Neural progenitor cell (in vitro differentiated cells): ENCODE measurements at regions not wholly inside any gene's neighbourhood (a gene's known extent, or its start where the extent isn't known, plus 50 kb on each side); places are given as distances from the start of the nearest gene placed in this dataset.

Source experiments
- DNase-seq: peaks from one replicate; pipeline ENCODE4 v3.0.0-alpha.2; 2016; ENCODE audit warnings: low spot score
- H2AFZ ChIP-seq: fragments of 200-600 bp; sonication (generic); replicated peaks from 2 replicates; pipeline ENCODE4 v1.6.1; 2016; ENCODE audit warnings: antibody characterized with exemption
- H3F3A ChIP-seq: fragments of 200-600 bp; sonication (generic); 2 replicates; pipeline ENCODE4 v1.6.1; 2016; ENCODE audit warnings: antibody characterized with exemption, low read depth
- H3K27ac ChIP-seq: fragments of 200-600 bp; sonication (generic); 2 replicates; pipeline ENCODE4 v1.5.1; 2016; ENCODE audit warnings: mild to moderate bottlenecking
- H3K27me3 ChIP-seq: fragments of 200-600 bp; sonication (generic); 2 replicates; pipeline ENCODE4 v1.6.1; 2016; ENCODE audit warnings: mild to moderate bottlenecking, moderate library complexity
- H3K36me3 ChIP-seq: fragments of 200-600 bp; sonication (generic); 2 replicates; pipeline ENCODE4 v1.5.1; 2016
- H3K4me1 ChIP-seq: fragments of 200-600 bp; sonication (generic); 2 replicates; pipeline ENCODE4 v1.6.1; 2016; ENCODE audit warnings: mixed run types
- H3K4me2 ChIP-seq: fragments of 200-600 bp; sonication (generic); 2 replicates; pipeline ENCODE4 v1.6.1; 2016
- H3K4me3 ChIP-seq: fragments of 200-600 bp; sonication (generic); 2 replicates; pipeline ENCODE4 v1.5.1; 2016
- H3K79me2 ChIP-seq: fragments of 200-600 bp; sonication (generic); 2 replicates; pipeline ENCODE4 v1.6.1; 2016; ENCODE audit warnings: low read depth
- H3K9ac ChIP-seq: fragments of 200-600 bp; sonication (generic); 2 replicates; pipeline ENCODE4 v1.6.1; 2016
- H3K9me3 ChIP-seq: fragments of 200-600 bp; sonication (generic); 2 replicates; pipeline ENCODE4 v1.5.1; 2016; ENCODE audit warnings: low read depth
- H4K20me1 ChIP-seq: fragments of 200-600 bp; sonication (generic); 2 replicates; pipeline ENCODE4 v1.6.1; 2016; ENCODE audit warnings: low read depth
- H3K27ac Mint-ChIP-seq: 3 replicates; pipeline ENCODE4 v1.8.0; 2021; ENCODE audit warnings: mixed read lengths
- H3K27me3 Mint-ChIP-seq: 2 replicates; pipeline ENCODE4 v1.8.0; 2022; ENCODE audit warnings: low read depth, mild to moderate bottlenecking, inconsistent platforms, moderate library complexity, mixed read lengths; ENCODE audit not compliant: insufficient read depth
- H3K36me3 Mint-ChIP-seq: 3 replicates; pipeline ENCODE4 v1.8.0; 2021; ENCODE audit warnings: mixed read lengths
- H3K4me1 Mint-ChIP-seq: 3 replicates; pipeline ENCODE4 v1.8.0; 2021; ENCODE audit warnings: mixed read lengths
- H3K4me3 Mint-ChIP-seq: 3 replicates; pipeline ENCODE4 v1.8.0; 2021; ENCODE audit warnings: mild to moderate bottlenecking, moderate library complexity, mixed read lengths
- H3K9me3 Mint-ChIP-seq: 3 replicates; pipeline ENCODE4 v1.8.0; 2020; ENCODE audit warnings: mixed read lengths
- EZH2 ChIP-seq: fragments of 200-600 bp; sonication (generic); IDR thresholded peaks from 2 replicates; pipeline ENCODE4 v1.6.1; 2017; ENCODE audit warnings: antibody characterized with exemption, mild to moderate bottlenecking, moderate library complexity
- EZH2phosphoT487 ChIP-seq: fragments of 200-600 bp; sonication (generic); IDR thresholded peaks from 2 replicates; pipeline ENCODE4 v1.6.1; 2017; ENCODE audit warnings: antibody characterized with exemption
- TF ChIP-seq, protein P1 (sequence below): fragments of 200-600 bp; sonication (generic); IDR thresholded peaks from 2 replicates; pipeline ENCODE4 v1.5.1; 2017; ENCODE audit warnings: antibody characterized with exemption, mild to moderate bottlenecking

DNA sequence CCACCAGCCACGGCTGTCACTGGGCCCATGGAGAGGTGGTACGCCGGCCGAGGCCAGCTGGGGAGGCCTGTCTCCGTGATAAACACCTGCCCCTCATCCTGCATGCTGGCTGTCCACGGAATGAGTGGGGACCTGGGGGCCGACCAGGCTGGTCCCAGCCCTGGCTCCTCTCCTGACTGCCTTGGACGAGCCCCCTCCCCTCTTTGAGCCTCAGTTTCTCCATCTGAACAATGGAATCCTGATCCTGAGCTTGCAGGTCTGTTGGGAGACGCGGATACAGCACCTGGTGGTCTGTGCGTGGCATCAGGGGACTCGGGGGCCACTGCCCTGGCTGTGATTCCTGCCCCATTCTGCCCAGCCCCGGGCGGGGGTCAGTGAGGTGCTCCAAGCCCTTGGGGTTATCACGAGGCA, 109.9 kb downstream of the MICALL2 start:
- Histone ChIP-seq H3K4me1 (peaks cover 5% of the 10 kb centered on the region), H3K9ac (no peak overlapping the region), H3K36me3 (no peaks in the 10 kb centered on the region), H2AFZ (no peak overlapping the region), H4K20me1 (no peaks in the 10 kb centered on the region), H3K27ac (no peak overlapping the region), H3K79me2 (no peaks in the 10 kb centered on the region), H3F3A (no peaks in the 10 kb centered on the region), H3K4me3 (no peak overlapping the region), H3K27me3 (no peaks in the 10 kb centered on the region), H3K9me3 (no peaks in the 10 kb centered on the region), H3K4me2 (no peak overlapping the region)
- no peak overlapping the region for H3K27ac Mint-ChIP-seq
- no peak overlapping the region for H3K4me3 Mint-ChIP-seq
- TF ChIP-seq EZH2phosphoT487 (no peak), EZH2 (no peak)
- TF ChIP-seq, protein P1, sequence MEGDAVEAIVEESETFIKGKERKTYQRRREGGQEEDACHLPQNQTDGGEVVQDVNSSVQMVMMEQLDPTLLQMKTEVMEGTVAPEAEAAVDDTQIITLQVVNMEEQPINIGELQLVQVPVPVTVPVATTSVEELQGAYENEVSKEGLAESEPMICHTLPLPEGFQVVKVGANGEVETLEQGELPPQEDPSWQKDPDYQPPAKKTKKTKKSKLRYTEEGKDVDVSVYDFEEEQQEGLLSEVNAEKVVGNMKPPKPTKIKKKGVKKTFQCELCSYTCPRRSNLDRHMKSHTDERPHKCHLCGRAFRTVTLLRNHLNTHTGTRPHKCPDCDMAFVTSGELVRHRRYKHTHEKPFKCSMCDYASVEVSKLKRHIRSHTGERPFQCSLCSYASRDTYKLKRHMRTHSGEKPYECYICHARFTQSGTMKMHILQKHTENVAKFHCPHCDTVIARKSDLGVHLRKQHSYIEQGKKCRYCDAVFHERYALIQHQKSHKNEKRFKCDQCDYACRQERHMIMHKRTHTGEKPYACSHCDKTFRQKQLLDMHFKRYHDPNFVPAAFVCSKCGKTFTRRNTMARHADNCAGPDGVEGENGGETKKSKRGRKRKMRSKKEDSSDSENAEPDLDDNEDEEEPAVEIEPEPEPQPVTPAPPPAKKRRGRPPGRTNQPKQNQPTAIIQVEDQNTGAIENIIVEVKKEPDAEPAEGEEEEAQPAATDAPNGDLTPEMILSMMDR: no peak
- H3K4me1 Mint-ChIP-seq: peaks cover 7% of the 10 kb centered on the region
- H3K36me3 Mint-ChIP-seq: no peaks in the 10 kb centered on the region
- no peaks in the 10 kb centered on the region for H3K27me3 Mint-ChIP-seq
- no peaks in the 10 kb centered on the region for H3K9me3 Mint-ChIP-seq
- DNase-seq: no peak

DNA sequence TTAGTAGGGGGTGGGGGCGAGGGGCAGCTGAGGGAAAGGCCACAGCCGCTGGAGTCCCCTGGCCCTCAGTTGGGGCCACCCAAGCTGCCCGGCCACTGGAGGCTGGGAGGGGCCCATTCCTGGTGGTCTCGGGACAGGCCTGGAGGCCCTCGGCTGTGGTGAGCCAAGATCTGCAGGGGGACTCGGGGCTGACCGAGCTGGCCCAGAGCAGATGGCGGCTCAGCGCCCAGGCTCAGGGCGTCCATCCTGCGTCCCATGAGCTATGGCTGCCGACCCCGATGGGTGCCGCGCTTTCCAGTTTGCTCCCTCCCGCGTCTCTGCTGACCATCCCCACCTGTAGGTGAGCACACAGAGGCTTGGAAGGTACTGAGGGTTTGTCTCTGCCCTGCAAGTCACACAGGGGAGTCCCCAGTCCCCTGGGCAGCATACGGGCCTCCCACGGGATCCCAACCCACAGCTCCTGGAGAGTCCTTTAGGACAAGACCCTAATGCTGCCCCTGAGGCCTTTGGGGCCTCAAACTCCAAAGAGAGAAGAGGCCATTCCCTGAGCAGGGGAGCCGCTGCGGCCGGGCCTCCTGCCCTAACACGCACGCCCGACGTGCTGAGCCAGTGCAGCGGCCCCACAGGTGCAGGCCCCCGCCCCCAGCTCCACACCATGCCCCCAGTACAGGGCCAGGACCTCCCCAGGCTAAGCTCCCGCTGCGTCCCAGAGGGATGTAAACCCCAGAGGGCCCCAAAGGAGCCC, 107.2 kb downstream of the MICALL2 start:
- Histone ChIP-seq H3K9ac (no peak overlapping the region), H2AFZ (no peak overlapping the region), H3K27ac (no peak overlapping the region), H3K4me1 (peaks cover 5% of the 10 kb centered on the region), H3K27me3 (no peaks in the 10 kb centered on the region), H3F3A (no peaks in the 10 kb centered on the region), H3K4me2 (no peak overlapping the region), H4K20me1 (no peaks in the 10 kb centered on the region), H3K9me3 (no peaks in the 10 kb centered on the region), H3K4me3 (no peak overlapping the region), H3K36me3 (no peaks in the 10 kb centered on the region), H3K79me2 (no peaks in the 10 kb centered on the region)
- TF ChIP-seq, protein P1: no peak
- no peak for TF ChIP-seq EZH2phosphoT487
- no peak for TF ChIP-seq EZH2
- Mint-ChIP-seq H3K27me3 (peaks cover 8% of the 10 kb centered on the region), H3K9me3 (peaks cover 2% of the 10 kb centered on the region), H3K36me3 (no peaks in the 10 kb centered on the region), H3K27ac (no peak overlapping the region), H3K4me3 (no peak overlapping the region), H3K4me1 (peaks cover 7% of the 10 kb centered on the region)
- no peak for DNase-seq

DNA sequence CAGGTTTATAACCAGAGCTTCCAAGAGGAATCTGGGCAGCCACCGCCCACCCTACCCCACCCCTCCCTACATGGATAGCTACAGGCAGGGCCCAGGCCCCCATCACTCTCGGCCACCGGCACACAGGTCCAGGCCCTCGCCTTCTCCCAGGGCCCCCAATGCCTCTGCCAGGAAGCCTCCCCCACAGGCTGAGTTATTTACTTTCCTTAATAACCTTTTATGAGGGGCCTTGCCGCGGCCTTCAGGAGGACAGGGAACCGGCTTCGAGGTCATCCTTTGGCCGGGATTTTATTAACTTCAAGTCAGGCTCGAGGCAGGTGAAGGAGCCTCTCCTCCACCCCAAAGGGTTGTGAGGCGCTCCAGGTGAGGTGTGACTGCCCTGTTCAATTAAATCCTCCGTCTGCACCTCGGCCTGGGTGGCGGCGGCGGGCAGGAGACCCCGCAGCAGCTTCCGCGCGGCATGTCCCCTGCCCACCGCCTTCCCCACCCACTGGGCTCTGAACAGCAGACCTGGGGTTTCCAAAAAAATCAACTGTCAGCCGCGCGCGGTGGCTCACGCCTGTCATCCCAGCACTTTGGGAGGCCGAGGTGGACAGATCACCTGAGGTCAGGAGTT, 106.5 kb downstream of the MICALL2 start:
- no peaks in the 10 kb centered on the region for H3K36me3 ChIP-seq
- H3K4me3 ChIP-seq: no peak overlapping the region
- TF ChIP-seq EZH2phosphoT487 (no peak), EZH2 (no peak)
- TF ChIP-seq, protein P1: no peak
- no peaks in the 10 kb centered on the region for H3F3A ChIP-seq
- no peak overlapping the region for H3K4me2 ChIP-seq
- peaks cover 7% of the 10 kb centered on the region for H3K4me1 Mint-ChIP-seq
- H3K4me1 ChIP-seq: peaks cover 5% of the 10 kb centered on the region
- H2AFZ ChIP-seq: no peak overlapping the region
- H3K9ac ChIP-seq: no peak overlapping the region
- H3K9me3 ChIP-seq: no peaks in the 10 kb centered on the region
- H3K9me3 Mint-ChIP-seq: peaks cover 2% of the 10 kb centered on the region
- H3K4me3 Mint-ChIP-seq: no peak overlapping the region
- no peak overlapping the region for H3K27ac Mint-ChIP-seq
- DNase-seq: no peak
- no peaks in the 10 kb centered on the region for H3K27me3 ChIP-seq
- H3K27me3 Mint-ChIP-seq: peaks cover 11% of the 10 kb centered on the region
- H3K79me2 ChIP-seq: no peaks in the 10 kb centered on the region
- no peaks in the 10 kb centered on the region for H3K36me3 Mint-ChIP-seq
- no peaks in the 10 kb centered on the region for H4K20me1 ChIP-seq
- no peak overlapping the region for H3K27ac ChIP-seq
